ENCODE measurements at regions not wholly inside any gene's neighbourhood (a gene's known extent, or its start where the extent isn't known, plus 50 kb on each side); places are given as distances from the start of the nearest gene placed in this dataset.

- ChIA-PET POLR2A (no interaction called here), CTCF (no interaction called here)
- no peak overlapping the region for H3K4me3 Mint-ChIP-seq
- no peaks in the 10 kb centered on the region for H3K4me1 Mint-ChIP-seq
- DNase-seq = no peak
- H3K9me3 Mint-ChIP-seq = peaks cover 8% of the 10 kb centered on the region
- no peaks in the 10 kb centered on the region for H3K27me3 Mint-ChIP-seq
- no peaks in the 10 kb centered on the region for H3K36me3 Mint-ChIP-seq (ENCODE audit: low read depth)
- no peak overlapping the region for H3K27ac Mint-ChIP-seq
Observed at GRCh38 chr13:86095351-86095750, 296.1 kb upstream of the SLITRK6 start.

GRCh38 chr13:86090181-86090580 is 291.0 kb upstream of the SLITRK6 start:
- Mint-ChIP-seq H3K9me3 (peaks cover 8% of the 10 kb centered on the region), H3K27ac (no peak overlapping the region), H3K4me3 (no peak overlapping the region), H3K36me3 (ENCODE audit: low read depth) (no peaks in the 10 kb centered on the region), H3K4me1 (no peaks in the 10 kb centered on the region), H3K27me3 (no peaks in the 10 kb centered on the region)
- ChIA-PET POLR2A (no interaction called here), CTCF (no interaction called here)
- DNase-seq = no peak

GRCh38 chr13:86087244-86087643 is 288.0 kb upstream of the SLITRK6 start:
- Mint-ChIP-seq H3K36me3 (ENCODE audit: low read depth) (no peaks in the 10 kb centered on the region), H3K4me1 (no peaks in the 10 kb centered on the region), H3K27me3 (no peaks in the 10 kb centered on the region), H3K27ac (no peak overlapping the region), H3K9me3 (peaks cover 8% of the 10 kb centered on the region), H3K4me3 (no peak overlapping the region)
- ChIA-PET POLR2A (no interaction called here), CTCF (no interaction called here)
- no peak for DNase-seq

GRCh38 chr13:86085890-86086289 is 286.7 kb upstream of the SLITRK6 start:
- Mint-ChIP-seq H3K9me3 (no peaks in the 10 kb centered on the region), H3K27ac (no peak overlapping the region), H3K36me3 (ENCODE audit: low read depth) (no peaks in the 10 kb centered on the region), H3K4me3 (no peak overlapping the region), H3K27me3 (no peaks in the 10 kb centered on the region), H3K4me1 (no peaks in the 10 kb centered on the region)
- no peak for DNase-seq
- ChIA-PET CTCF (no interaction called here), POLR2A (no interaction called here)

GRCh38 chr13:86082121-86082520 is 282.9 kb upstream of the SLITRK6 start:
- POLR2A ChIA-PET = no interaction called here
- no peaks in the 10 kb centered on the region for H3K4me1 Mint-ChIP-seq

GRCh38 chr13:86080340-86080995 is 281.2 kb upstream of the SLITRK6 start:
- Mint-ChIP-seq H3K4me1 (no peaks in the 10 kb centered on the region), H3K27me3 (no peaks in the 10 kb centered on the region), H3K9me3 (no peaks in the 10 kb centered on the region), H3K36me3 (ENCODE audit: low read depth) (no peaks in the 10 kb centered on the region), H3K27ac (no peak overlapping the region), H3K4me3 (no peak overlapping the region)
- no peak for DNase-seq
- POLR2A ChIA-PET = no interaction called here
- CTCF ChIA-PET = no interaction called here

More at GRCh38 chr13:86082121-86082520, 282.9 kb upstream of the SLITRK6 start:
- CTCF ChIA-PET = interaction anchor here (0.6 kb wide), 1 partner anchor 84 kb away, joined by 5 read pairs; no protein-coding TSS in a partner anchor
- H3K27ac Mint-ChIP-seq = no peak overlapping the region
- no peaks in the 10 kb centered on the region for H3K36me3 Mint-ChIP-seq (ENCODE audit: low read depth)
- no peak for DNase-seq
- H3K4me3 Mint-ChIP-seq = no peak overlapping the region
- no peaks in the 10 kb centered on the region for H3K27me3 Mint-ChIP-seq
- H3K9me3 Mint-ChIP-seq = no peaks in the 10 kb centered on the region

- Mint-ChIP-seq H3K9me3 (peaks cover 5% of the 10 kb centered on the region), H3K4me1 (no peaks in the 10 kb centered on the region), H3K36me3 (ENCODE audit: low read depth) (no peaks in the 10 kb centered on the region), H3K4me3 (no peak overlapping the region), H3K27me3 (no peaks in the 10 kb centered on the region), H3K27ac (no peak overlapping the region)
- DNase-seq = no peak
- ChIA-PET CTCF (no interaction called here), POLR2A (no interaction called here)
Observed at GRCh38 chr13:86066611-86067365, 267.6 kb upstream of the SLITRK6 start.

GRCh38 chr13:86052141-86052540 is 252.9 kb upstream of the SLITRK6 start:
- peaks cover 9% of the 10 kb centered on the region for H3K9me3 Mint-ChIP-seq
- CTCF ChIA-PET = no interaction called here

GRCh38 chr13:86051134-86052103 is 252.2 kb upstream of the SLITRK6 start:
- H3K27ac Mint-ChIP-seq = no peak overlapping the region
- H3K36me3 Mint-ChIP-seq (ENCODE audit: low read depth) = no peaks in the 10 kb centered on the region
- POLR2A ChIA-PET = no interaction called here
- CTCF ChIA-PET = no interaction called here
- H3K4me1 Mint-ChIP-seq = no peaks in the 10 kb centered on the region
- peaks cover 9% of the 10 kb centered on the region for H3K9me3 Mint-ChIP-seq
- no peak overlapping the region for H3K4me3 Mint-ChIP-seq
- DNase-seq = no peak
- H3K27me3 Mint-ChIP-seq = no peaks in the 10 kb centered on the region

More at GRCh38 chr13:86052141-86052540, 252.9 kb upstream of the SLITRK6 start:
- Mint-ChIP-seq H3K4me3 (no peak overlapping the region), H3K36me3 (ENCODE audit: low read depth) (no peaks in the 10 kb centered on the region), H3K27ac (no peak overlapping the region), H3K27me3 (no peaks in the 10 kb centered on the region), H3K4me1 (no peaks in the 10 kb centered on the region)
- no peak for DNase-seq
- POLR2A ChIA-PET = no interaction called here

- Mint-ChIP-seq H3K4me3 (no peak overlapping the region), H3K27ac (no peak overlapping the region), H3K9me3 (peaks cover 6% of the 10 kb centered on the region), H3K4me1 (no peaks in the 10 kb centered on the region), H3K27me3 (no peaks in the 10 kb centered on the region), H3K36me3 (ENCODE audit: low read depth) (no peaks in the 10 kb centered on the region)
- no peak for DNase-seq
- CTCF ChIA-PET = no interaction called here
- POLR2A ChIA-PET = no interaction called here
Observed at GRCh38 chr13:86038490-86038889, 239.3 kb upstream of the SLITRK6 start.

GRCh38 chr13:86020351-86021002 is 221.3 kb upstream of the SLITRK6 start:
- no peak for DNase-seq
- POLR2A ChIA-PET = no interaction called here
- Mint-ChIP-seq H3K27me3 (no peaks in the 10 kb centered on the region), H3K4me3 (no peak overlapping the region), H3K4me1 (no peaks in the 10 kb centered on the region), H3K36me3 (ENCODE audit: low read depth) (no peaks in the 10 kb centered on the region), H3K27ac (no peak overlapping the region), H3K9me3 (peaks cover 3% of the 10 kb centered on the region)
- CTCF ChIA-PET = no interaction called here

- POLR2A ChIA-PET = no interaction called here
- H3K4me3 Mint-ChIP-seq = no peak overlapping the region
- H3K27ac Mint-ChIP-seq = no peak overlapping the region
- H3K9me3 Mint-ChIP-seq = peaks cover 3% of the 10 kb centered on the region
- H3K27me3 Mint-ChIP-seq = no peaks in the 10 kb centered on the region
- H3K4me1 Mint-ChIP-seq = no peaks in the 10 kb centered on the region
- H3K36me3 Mint-ChIP-seq (ENCODE audit: low read depth) = no peaks in the 10 kb centered on the region
- no peak for DNase-seq
- CTCF ChIA-PET = no interaction called here
Observed at GRCh38 chr13:86006317-86006716, 207.1 kb upstream of the SLITRK6 start.

GRCh38 chr13:86003029-86003428 is 203.8 kb upstream of the SLITRK6 start:
- Mint-ChIP-seq H3K36me3 (ENCODE audit: low read depth) (no peaks in the 10 kb centered on the region), H3K27ac (no peak overlapping the region), H3K9me3 (no peaks in the 10 kb centered on the region), H3K4me1 (no peaks in the 10 kb centered on the region), H3K4me3 (no peak overlapping the region), H3K27me3 (no peaks in the 10 kb centered on the region)
- CTCF ChIA-PET = no interaction called here
- DNase-seq = no peak
- POLR2A ChIA-PET = no interaction called here
